Coronary artery (tissue), 2 donors: ENCODE measurements at regions not wholly inside any gene's neighbourhood (a gene's known extent, or its start where the extent isn't known, plus 50 kb on each side); places are given as distances from the start of the nearest gene placed in this dataset.
A peak's percentile ranks its signal among the peaks of the same experiment; 100 is the strongest.

Experiments used
- DNase-seq: peaks from one replicate; pipeline ENCODE4 v3.0.0-alpha.2; 2017; ENCODE audit warnings: low spot score
- H3K27ac ChIP-seq, 2 donors: fragments of 200-600 bp; sonication (generic); one replicate each; pipeline ENCODE4 v1.5.1; 2016 to 2019
- H3K4me3 ChIP-seq: fragments of 200-600 bp; sonication (generic); 2 replicates; pipeline ENCODE4 v1.5.1; 2016; ENCODE audit warnings: mild to moderate bottlenecking, moderate library complexity
- TF ChIP-seq, protein P1 (sequence below): fragments of 200-600 bp; sonication (generic); IDR thresholded peaks from one replicate; pipeline ENCODE4 v1.5.1; 2019; ENCODE audit warnings: antibody characterized with exemption

DNA sequence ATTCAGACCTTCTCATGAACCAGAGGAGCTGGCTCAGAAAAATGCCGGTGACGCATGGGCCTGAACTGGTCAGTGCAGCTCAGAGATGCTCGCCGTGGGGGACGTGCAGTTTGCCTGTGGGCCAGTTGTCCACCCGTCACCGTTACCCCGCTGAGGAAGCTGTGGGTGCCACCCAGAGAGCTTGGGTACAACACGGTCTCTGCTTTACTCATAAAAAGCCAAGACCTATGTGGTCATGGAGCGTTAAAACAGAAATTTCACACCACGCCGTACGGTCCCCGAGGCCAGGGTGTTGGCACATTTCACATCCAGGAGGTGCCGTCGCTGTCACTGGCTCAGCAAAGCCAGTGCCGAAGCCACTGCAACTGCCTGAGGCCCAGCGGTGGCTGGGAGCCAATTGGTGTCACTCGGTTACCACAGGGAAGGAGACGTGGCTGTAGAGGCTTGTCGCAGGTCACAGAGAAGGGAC is 120.9 kb downstream of the METRNL start:
- Histone ChIP-seq H3K4me3 (no peak overlapping the region), H3K27ac (peak overlapping the region; percentile 66 to 94)
- DNase-seq, result peak; percentile 90
- TF ChIP-seq, protein P1, sequence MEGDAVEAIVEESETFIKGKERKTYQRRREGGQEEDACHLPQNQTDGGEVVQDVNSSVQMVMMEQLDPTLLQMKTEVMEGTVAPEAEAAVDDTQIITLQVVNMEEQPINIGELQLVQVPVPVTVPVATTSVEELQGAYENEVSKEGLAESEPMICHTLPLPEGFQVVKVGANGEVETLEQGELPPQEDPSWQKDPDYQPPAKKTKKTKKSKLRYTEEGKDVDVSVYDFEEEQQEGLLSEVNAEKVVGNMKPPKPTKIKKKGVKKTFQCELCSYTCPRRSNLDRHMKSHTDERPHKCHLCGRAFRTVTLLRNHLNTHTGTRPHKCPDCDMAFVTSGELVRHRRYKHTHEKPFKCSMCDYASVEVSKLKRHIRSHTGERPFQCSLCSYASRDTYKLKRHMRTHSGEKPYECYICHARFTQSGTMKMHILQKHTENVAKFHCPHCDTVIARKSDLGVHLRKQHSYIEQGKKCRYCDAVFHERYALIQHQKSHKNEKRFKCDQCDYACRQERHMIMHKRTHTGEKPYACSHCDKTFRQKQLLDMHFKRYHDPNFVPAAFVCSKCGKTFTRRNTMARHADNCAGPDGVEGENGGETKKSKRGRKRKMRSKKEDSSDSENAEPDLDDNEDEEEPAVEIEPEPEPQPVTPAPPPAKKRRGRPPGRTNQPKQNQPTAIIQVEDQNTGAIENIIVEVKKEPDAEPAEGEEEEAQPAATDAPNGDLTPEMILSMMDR, result no peak

DNA sequence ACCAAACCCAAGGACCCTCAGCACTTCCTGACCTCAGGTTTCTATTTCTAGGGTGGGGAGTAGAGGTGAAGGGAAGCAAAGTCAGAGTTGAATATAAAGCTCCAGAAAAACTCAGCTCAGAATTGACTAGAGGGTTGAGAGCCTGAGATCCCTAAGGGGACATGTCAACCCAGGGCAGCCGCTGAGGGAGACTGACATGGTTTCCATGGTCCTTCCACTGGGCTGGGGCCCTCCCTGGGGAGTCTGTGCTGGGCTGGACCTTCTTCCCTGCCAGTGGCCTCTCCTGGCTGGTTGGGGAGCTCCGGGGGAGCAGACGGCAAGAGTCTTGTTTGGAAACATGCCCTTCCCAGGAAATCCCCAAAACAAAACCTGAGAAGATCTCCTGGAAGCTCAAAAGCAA is 121.3 kb downstream of the METRNL start:
- Histone ChIP-seq H3K27ac (peak overlapping the region; percentile 66 to 94), H3K4me3 (no peak overlapping the region)
- TF ChIP-seq, protein P1, result no peak
- no peak for DNase-seq

DNA sequence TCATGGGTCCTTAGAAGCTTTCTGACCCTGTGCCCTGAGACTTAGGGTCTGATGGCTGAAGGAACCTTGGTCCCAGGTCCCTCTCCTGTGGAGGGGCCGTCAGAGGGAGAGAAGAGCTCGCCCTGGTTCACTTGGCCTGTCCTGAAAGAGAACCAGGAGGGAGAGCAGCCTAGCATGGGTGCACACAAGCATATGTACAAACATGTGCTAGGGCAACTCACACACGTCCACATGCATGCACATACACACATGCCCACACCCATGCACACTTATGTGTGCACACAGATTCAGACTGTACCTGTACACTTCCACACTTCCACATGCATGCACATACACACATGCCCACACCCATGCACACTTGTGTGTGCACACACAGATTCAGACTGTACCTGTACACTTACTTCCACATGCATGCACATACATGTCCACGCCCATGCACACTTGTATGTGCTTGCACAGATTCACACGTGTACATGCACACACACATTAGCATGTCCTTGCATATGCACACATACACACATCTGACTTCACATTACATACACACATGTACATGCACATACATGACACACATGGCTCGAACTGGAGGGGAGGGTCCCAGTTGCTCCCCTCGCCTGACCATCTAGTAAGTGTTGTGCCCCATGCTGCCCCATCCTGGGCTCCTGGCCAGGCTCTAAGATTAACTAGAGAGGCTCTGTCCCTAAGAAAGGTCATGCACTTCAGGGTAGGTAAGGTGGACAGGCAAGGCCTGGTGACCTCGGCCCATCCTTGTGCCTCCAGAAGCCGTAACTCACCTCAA is 122.0 kb downstream of the METRNL start:
- H3K27ac ChIP-seq, result peak overlapping the region; percentile 66 to 94
- TF ChIP-seq, protein P1, result no peak

DNA sequence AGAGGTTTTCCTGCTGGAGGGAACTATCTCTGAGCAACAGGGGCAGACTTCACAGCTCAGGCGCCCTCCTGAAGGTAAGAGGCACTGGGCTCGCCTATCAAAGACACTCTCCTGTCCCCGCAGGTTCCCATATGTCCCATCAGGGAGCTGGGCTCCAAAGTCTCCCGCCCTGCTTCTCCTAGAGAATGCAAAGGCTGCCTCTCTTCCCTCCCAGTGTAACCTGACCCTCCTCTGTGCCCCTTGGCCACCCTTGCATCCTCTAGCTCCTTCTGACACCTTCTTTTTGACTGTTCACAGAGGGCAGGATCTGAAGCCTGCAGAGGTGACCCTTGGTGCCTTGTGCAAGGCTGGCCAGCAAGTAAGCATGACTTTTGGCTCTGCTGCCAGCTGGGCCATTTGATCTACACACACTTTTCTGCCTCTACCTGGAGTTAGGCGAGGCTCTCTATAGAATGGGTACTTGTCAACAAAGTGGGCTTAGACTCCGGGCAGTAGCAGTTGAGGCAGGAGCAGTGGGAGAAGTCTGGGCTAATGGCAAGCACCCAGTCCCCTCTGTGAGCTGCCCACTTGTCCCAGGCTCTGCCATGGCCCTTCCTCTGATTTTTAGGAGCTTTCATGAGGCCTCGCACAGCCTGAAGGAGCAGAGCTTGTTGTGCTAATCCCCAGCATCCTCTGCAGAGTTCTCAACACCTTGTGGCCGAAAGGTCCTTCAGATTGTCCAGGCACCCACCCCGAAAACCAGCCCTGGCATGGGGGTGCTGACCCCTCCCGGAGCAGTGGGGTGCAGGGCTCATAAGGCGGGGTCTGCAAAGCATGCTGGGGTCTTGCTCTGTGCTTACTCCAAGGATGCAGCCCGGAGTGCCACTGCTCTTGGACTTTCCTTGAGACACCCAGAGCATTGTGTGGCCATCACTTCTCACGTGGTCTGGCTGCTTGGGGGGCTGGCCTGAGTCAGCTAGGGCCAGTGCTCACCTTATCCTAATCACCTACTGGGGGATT is 122.9 kb downstream of the METRNL start:
- H3K4me3 ChIP-seq, result no peak overlapping the region
- peak overlapping the region; percentile 83 to 94 for H3K27ac ChIP-seq
- TF ChIP-seq, protein P1, result no peak
- DNase-seq, result no peak

More for the DNA sequence above, 122.0 kb downstream of the METRNL start:
- H3K4me3 ChIP-seq, result no peak overlapping the region
- DNase-seq, result no peak

DNA sequence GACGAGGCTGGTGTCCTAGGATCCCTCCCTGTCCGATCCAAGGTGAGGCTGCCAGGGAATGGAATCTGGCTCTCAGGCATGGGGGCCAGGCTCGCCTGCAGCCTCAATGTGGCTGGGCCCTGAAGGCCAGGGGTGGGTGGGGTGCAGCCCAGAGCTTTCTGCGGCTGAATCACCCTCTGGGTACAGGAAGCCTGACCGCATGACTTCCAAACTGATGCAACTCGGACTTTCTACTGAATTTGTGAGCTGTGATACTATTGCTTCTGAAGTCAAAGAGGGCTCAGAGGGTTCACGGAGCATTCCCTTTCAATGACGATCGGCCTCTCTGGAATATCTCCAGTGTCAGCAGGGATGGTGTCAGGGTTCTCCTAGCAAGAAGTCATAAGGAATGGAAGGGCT is 123.7 kb downstream of the METRNL start:
- Histone ChIP-seq H3K27ac (peak overlapping the region; percentile 83 to 94), H3K4me3 (no peak overlapping the region)
- TF ChIP-seq, protein P1, result no peak
- no peak for DNase-seq

DNA sequence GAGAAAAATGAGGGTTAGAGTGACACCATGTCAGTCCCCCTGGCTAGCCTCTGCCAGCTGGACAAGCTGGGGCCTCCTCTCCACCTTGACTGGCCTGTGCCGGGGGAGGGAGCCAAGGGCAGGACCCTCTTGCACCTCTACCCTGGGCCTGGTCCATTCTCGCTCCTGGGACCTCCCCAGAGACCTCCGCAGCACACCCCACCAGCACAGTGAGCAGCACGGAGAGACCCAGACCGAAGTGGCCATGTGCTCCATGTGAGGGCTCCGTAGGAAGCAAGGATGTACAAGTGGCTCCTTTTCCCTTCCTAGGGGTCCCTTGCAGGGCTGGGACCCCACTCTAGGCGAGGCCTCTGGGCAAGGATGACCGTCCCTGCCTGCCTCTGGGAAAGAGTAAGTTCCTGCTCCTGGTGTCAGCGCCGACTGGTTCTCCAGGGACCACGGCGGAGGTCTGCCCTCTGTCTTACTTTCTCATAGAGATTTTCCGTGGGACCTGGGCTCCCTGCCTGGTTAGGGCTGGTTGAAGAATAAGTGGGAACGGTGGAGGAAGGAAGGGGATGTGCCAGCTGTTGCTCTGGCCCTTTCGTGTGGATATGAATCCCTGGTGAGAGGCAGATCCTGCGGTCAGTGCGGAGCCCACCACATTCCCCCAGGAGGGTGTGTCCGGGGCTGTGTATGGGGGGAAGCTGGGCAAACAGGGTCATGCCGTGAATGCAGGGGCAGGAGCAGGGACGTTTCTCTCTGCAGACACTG is 124.2 kb downstream of the METRNL start:
- Histone ChIP-seq H3K27ac (peak overlapping the region; percentile 83 to 94), H3K4me3 (peak overlapping the region; percentile 21)
- no peak for DNase-seq
- TF ChIP-seq, protein P1, result no peak
